GM21786 (cell line): ENCODE measurements at regions not wholly inside any gene's neighbourhood (a gene's known extent, or its start where the extent isn't known, plus 50 kb on each side); places are given as distances from the start of the nearest gene placed in this dataset.

Source experiments
- ATAC-seq: cut with Tn5 transposase; IDR thresholded peaks from one replicate; pipeline ENCODE4 v1.9.1; 2021; ENCODE audit not compliant: unreplicated experiment

GRCh38 chr21:18191139-18191538 is 53.5 kb upstream of the CHODL start:
- ATAC-seq = no peak

GRCh38 chr21:18178509-18178908 is 66.1 kb upstream of the CHODL start:
- no peak for ATAC-seq

- no peak for ATAC-seq
Measured at GRCh38 chr21:18174370-18174769, 70.3 kb upstream of the CHODL start.

- ATAC-seq = no peak
Measured at GRCh38 chr21:18170829-18171228, 73.8 kb upstream of the CHODL start.

GRCh38 chr21:18170221-18170620 is 74.4 kb upstream of the CHODL start:
- no peak for ATAC-seq

- no peak for ATAC-seq
Measured at GRCh38 chr21:18168108-18168507, 76.5 kb upstream of the CHODL start.

GRCh38 chr21:18164933-18165332 is 79.7 kb upstream of the CHODL start:
- no peak for ATAC-seq

GRCh38 chr21:18164483-18164882 is 80.2 kb upstream of the CHODL start:
- no peak for ATAC-seq

GRCh38 chr21:18163956-18164355 is 80.7 kb upstream of the CHODL start:
- no peak for ATAC-seq

GRCh38 chr21:18161841-18162240 is 82.8 kb upstream of the CHODL start:
- no peak for ATAC-seq

- ATAC-seq = no peak
Measured at GRCh38 chr21:18157406-18157805, 87.2 kb upstream of the CHODL start.

GRCh38 chr21:18155508-18156193 is 89.0 kb upstream of the CHODL start:
- ATAC-seq = no peak

GRCh38 chr21:18153063-18153462 is 91.6 kb upstream of the CHODL start:
- no peak for ATAC-seq

GRCh38 chr21:18152371-18152770 is 92.3 kb upstream of the CHODL start:
- no peak for ATAC-seq

GRCh38 chr21:18151046-18151445 is 93.6 kb upstream of the CHODL start:
- ATAC-seq = no peak

- no peak for ATAC-seq
Measured at GRCh38 chr21:18148401-18148800, 96.2 kb upstream of the CHODL start.

- ATAC-seq = no peak
Measured at GRCh38 chr21:18147678-18148077, 97.0 kb upstream of the CHODL start.

- ATAC-seq = no peak
Measured at GRCh38 chr21:18146820-18147219, 97.8 kb upstream of the CHODL start.

- no peak for ATAC-seq
Measured at GRCh38 chr21:18144339-18144738, 100.3 kb upstream of the CHODL start.

- ATAC-seq = no peak
Measured at GRCh38 chr21:18142655-18143054, 102.0 kb upstream of the CHODL start.

GRCh38 chr21:18138507-18138906 is 106.1 kb upstream of the CHODL start:
- no peak for ATAC-seq

- ATAC-seq = no peak
Measured at GRCh38 chr21:18129526-18129925, 115.1 kb upstream of the CHODL start.

- no peak for ATAC-seq
Measured at GRCh38 chr21:18118566-18118965, 126.1 kb upstream of the CHODL start.
